ENCODE measurements at regions not wholly inside any gene's neighbourhood (a gene's known extent, or its start where the extent isn't known, plus 50 kb on each side); places are given as distances from the start of the nearest gene placed in this dataset.

DNA sequence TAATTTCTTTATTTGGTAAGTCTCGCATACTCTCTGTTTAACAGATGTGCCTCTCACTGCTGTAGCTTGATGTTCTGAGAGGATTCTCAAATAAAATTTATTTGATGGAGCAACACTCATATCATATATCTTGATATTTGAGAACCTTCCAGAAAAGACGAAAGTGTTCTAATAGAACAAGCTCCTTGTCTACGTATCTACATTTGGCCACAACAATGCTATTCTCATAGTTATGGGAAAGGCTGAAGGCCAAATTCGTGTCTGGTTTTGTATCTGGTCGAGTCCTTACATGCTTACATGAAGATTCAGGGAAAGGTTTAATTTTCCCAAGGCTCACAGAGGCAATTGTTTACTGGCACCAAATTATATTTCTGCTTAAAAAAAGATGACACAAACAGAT, 186.7 kb upstream of the SLC38A2 start:
- no peaks in the 10 kb centered on the region for H3K27me3 Mint-ChIP-seq
- no peak for DNase-seq
- no peak overlapping the region for H3K27ac Mint-ChIP-seq
- H3K9me3 Mint-ChIP-seq = peaks cover 9% of the 10 kb centered on the region
- H3K36me3 Mint-ChIP-seq (ENCODE audit: low read depth) = peaks cover 3% of the 10 kb centered on the region
- peaks cover 48% of the 10 kb centered on the region for H3K4me1 Mint-ChIP-seq (ENCODE audit: low read depth)
- H3K4me3 Mint-ChIP-seq = no peak overlapping the region

GRCh38 chr12:46558677-46559076, 186.1 kb upstream of the SLC38A2 start:
- DNase-seq = no peak
- no peaks in the 10 kb centered on the region for H3K27me3 Mint-ChIP-seq
- H3K4me1 Mint-ChIP-seq (ENCODE audit: low read depth) = peaks cover 51% of the 10 kb centered on the region
- peaks cover 3% of the 10 kb centered on the region for H3K36me3 Mint-ChIP-seq (ENCODE audit: low read depth)
- H3K27ac Mint-ChIP-seq = no peak overlapping the region
- H3K4me3 Mint-ChIP-seq = no peak overlapping the region
- peaks cover 4% of the 10 kb centered on the region for H3K9me3 Mint-ChIP-seq

DNA sequence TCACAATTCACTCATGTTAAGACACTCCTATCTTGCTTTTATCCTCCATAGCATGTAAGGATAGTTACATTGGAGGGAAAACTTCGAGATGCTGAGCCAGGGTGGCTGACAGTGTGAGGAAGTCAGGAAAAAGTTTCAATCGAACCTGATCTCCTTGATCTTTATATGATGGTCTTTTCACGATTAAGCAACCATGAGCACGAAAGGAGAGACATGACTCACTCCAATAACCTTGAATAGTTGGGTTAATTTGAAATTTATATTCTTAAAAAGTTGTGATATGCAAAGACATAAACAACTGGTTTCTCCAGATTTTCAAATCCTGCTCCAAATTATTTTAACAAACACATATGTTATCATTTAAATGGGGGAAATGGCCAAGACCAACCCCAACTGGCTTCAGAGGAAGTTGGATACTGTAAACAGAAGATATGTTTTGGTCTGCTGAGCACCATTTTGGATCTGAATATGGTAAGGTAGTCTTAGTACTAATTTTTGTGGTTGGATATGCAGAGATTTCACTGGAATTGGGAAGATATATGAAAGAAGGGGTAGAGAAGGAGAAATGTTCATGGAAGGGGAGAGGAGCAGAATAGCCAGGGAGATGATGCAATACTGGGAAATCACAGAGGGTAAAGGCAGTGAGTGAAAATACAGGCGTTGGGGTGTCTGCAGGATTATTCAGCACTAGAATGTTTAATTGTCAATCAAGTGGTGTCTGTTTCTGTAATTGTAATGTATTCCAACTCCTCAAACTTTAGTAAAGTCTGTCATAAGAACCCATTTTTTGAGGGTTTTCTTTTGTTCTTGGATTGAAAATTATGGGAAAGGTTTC, 185.2 kb upstream of the SLC38A2 start:
- Mint-ChIP-seq H3K4me3 (no peak overlapping the region), H3K27me3 (no peaks in the 10 kb centered on the region), H3K4me1 (ENCODE audit: low read depth) (peaks cover 53% of the 10 kb centered on the region), H3K27ac (peak overlapping the region; percentile 91), H3K36me3 (ENCODE audit: low read depth) (peaks cover 3% of the 10 kb centered on the region), H3K9me3 (peaks cover 4% of the 10 kb centered on the region)
- no peak for DNase-seq

GRCh38 chr12:46556819-46557524, 184.4 kb upstream of the SLC38A2 start:
- peak overlapping the region; percentile 18 for H3K4me3 Mint-ChIP-seq
- H3K36me3 Mint-ChIP-seq (ENCODE audit: low read depth) = peaks cover 3% of the 10 kb centered on the region
- H3K27ac Mint-ChIP-seq = peak overlapping the region; percentile 91
- DNase-seq = no peak
- peaks cover 6% of the 10 kb centered on the region for H3K9me3 Mint-ChIP-seq
- H3K27me3 Mint-ChIP-seq = no peaks in the 10 kb centered on the region
- peaks cover 50% of the 10 kb centered on the region for H3K4me1 Mint-ChIP-seq (ENCODE audit: low read depth)

GRCh38 chr12:46556105-46556559, 183.6 kb upstream of the SLC38A2 start:
- H3K9me3 Mint-ChIP-seq = peaks cover 6% of the 10 kb centered on the region
- DNase-seq = no peak
- peak overlapping the region; percentile 83 for H3K27ac Mint-ChIP-seq
- H3K36me3 Mint-ChIP-seq (ENCODE audit: low read depth) = peaks cover 3% of the 10 kb centered on the region
- no peak overlapping the region for H3K4me3 Mint-ChIP-seq
- peaks cover 56% of the 10 kb centered on the region for H3K4me1 Mint-ChIP-seq (ENCODE audit: low read depth)
- no peaks in the 10 kb centered on the region for H3K27me3 Mint-ChIP-seq

- Mint-ChIP-seq H3K4me3 (no peak overlapping the region), H3K27me3 (no peaks in the 10 kb centered on the region), H3K4me1 (ENCODE audit: low read depth) (peaks cover 63% of the 10 kb centered on the region), H3K9me3 (peaks cover 6% of the 10 kb centered on the region), H3K36me3 (ENCODE audit: low read depth) (peaks cover 3% of the 10 kb centered on the region), H3K27ac (peak overlapping the region; percentile 83)
- no peak for DNase-seq
These were observed 182.9 kb upstream of the SLC38A2 start for GRCh38 chr12:46555406-46555852.

- peaks cover 6% of the 10 kb centered on the region for H3K9me3 Mint-ChIP-seq
- no peaks in the 10 kb centered on the region for H3K27me3 Mint-ChIP-seq
- H3K36me3 Mint-ChIP-seq (ENCODE audit: low read depth) = peaks cover 3% of the 10 kb centered on the region
- H3K27ac Mint-ChIP-seq = no peak overlapping the region
- H3K4me1 Mint-ChIP-seq (ENCODE audit: low read depth) = peaks cover 71% of the 10 kb centered on the region
- H3K4me3 Mint-ChIP-seq = no peak overlapping the region
- no peak for DNase-seq
These were observed 181.9 kb upstream of the SLC38A2 start for GRCh38 chr12:46554460-46554859.

DNA sequence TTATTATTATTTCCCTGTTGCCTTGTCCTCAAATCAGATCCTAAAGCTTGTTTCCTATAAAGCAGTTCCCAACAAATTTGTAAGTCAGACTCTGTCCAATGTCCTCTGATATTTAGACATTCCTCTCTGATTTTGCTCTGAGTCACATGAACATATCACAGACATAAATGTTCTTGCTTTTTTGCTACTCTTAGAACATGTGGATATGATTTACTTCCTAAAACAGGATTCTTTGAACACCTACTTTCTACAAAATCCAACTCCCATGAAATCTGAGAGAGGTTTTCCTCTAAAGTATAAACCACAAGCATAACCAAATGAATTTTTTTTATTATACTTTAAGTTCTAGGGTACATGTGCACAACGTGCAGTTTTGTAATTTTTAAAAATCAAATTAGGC, 181.3 kb upstream of the SLC38A2 start:
- no peak for DNase-seq
- Mint-ChIP-seq H3K9me3 (peaks cover 6% of the 10 kb centered on the region), H3K27ac (no peak overlapping the region), H3K27me3 (no peaks in the 10 kb centered on the region), H3K4me1 (ENCODE audit: low read depth) (peaks cover 76% of the 10 kb centered on the region), H3K36me3 (ENCODE audit: low read depth) (peaks cover 3% of the 10 kb centered on the region), H3K4me3 (no peak overlapping the region)

DNA sequence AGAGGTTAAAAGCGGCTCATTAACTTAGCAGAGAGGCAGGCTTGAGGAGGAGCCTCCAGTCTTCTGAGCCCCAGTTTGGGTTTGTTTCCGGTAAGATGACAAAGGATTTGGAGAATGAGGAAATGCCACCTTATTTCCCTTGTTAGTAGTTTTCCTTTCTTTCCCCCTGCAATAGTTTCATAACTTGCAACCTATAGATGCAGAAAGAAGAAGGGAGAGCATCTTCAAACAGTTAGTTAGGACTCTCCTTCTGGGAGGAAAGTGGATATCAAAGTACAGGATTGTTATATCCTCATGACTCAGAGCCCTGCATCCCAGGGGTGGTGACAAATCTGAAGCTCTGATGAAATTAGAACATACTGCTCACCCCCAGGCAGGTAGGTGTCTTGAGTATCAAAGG, 180.7 kb upstream of the SLC38A2 start:
- no peak for DNase-seq
- Mint-ChIP-seq H3K4me3 (no peak overlapping the region), H3K4me1 (ENCODE audit: low read depth) (peaks cover 81% of the 10 kb centered on the region), H3K36me3 (ENCODE audit: low read depth) (peaks cover 3% of the 10 kb centered on the region), H3K27ac (no peak overlapping the region), H3K9me3 (peaks cover 6% of the 10 kb centered on the region), H3K27me3 (no peaks in the 10 kb centered on the region)

- no peaks in the 10 kb centered on the region for H3K27me3 Mint-ChIP-seq
- peak overlapping the region; percentile 97 for H3K27ac Mint-ChIP-seq
- DNase-seq = no peak
- peaks cover 6% of the 10 kb centered on the region for H3K9me3 Mint-ChIP-seq
- peak overlapping the region; percentile 54 for H3K4me3 Mint-ChIP-seq
- peaks cover 79% of the 10 kb centered on the region for H3K4me1 Mint-ChIP-seq (ENCODE audit: low read depth)
- peaks cover 3% of the 10 kb centered on the region for H3K36me3 Mint-ChIP-seq (ENCODE audit: low read depth)
These were observed 177.8 kb upstream of the SLC38A2 start for GRCh38 chr12:46550266-46550879.

- Mint-ChIP-seq H3K4me1 (ENCODE audit: low read depth) (peaks cover 74% of the 10 kb centered on the region), H3K36me3 (ENCODE audit: low read depth) (no peaks in the 10 kb centered on the region), H3K27ac (peak overlapping the region; percentile 97), H3K9me3 (peaks cover 5% of the 10 kb centered on the region), H3K4me3 (peak overlapping the region; percentile 54), H3K27me3 (no peaks in the 10 kb centered on the region)
- DNase-seq = peak; percentile 61
These were observed 177.1 kb upstream of the SLC38A2 start for GRCh38 chr12:46549527-46550265.

GRCh38 chr12:46548605-46549071, 176.1 kb upstream of the SLC38A2 start:
- H3K36me3 Mint-ChIP-seq (ENCODE audit: low read depth) = no peaks in the 10 kb centered on the region
- no peak for DNase-seq
- peaks cover 70% of the 10 kb centered on the region for H3K4me1 Mint-ChIP-seq (ENCODE audit: low read depth)
- peaks cover 7% of the 10 kb centered on the region for H3K9me3 Mint-ChIP-seq
- H3K27me3 Mint-ChIP-seq = no peaks in the 10 kb centered on the region
- no peak overlapping the region for H3K4me3 Mint-ChIP-seq
- H3K27ac Mint-ChIP-seq = peak overlapping the region; percentile 97

GRCh38 chr12:46547421-46548354, 175.1 kb upstream of the SLC38A2 start:
- DNase-seq = no peak
- Mint-ChIP-seq H3K27ac (peak overlapping the region; percentile 75), H3K4me1 (ENCODE audit: low read depth) (peaks cover 68% of the 10 kb centered on the region), H3K4me3 (no peak overlapping the region), H3K36me3 (ENCODE audit: low read depth) (no peaks in the 10 kb centered on the region), H3K27me3 (no peaks in the 10 kb centered on the region), H3K9me3 (peaks cover 7% of the 10 kb centered on the region)
